GM18873 (cell line): ENCODE measurements at regions not wholly inside any gene's neighbourhood (a gene's known extent, or its start where the extent isn't known, plus 50 kb on each side); places are given as distances from the start of the nearest gene placed in this dataset.
"Not testable (repeated sequence)": the region's sequence is repeated elsewhere in the genome, so short reads cannot be mapped to it uniquely, and the experiment has no call there.

ENCODE experiments used
- ATAC-seq: cut with Tn5 transposase; IDR thresholded peaks from one replicate; pipeline ENCODE4 v1.9.1; 2021; ENCODE audit warnings: mild to moderate bottlenecking, moderate library complexity, moderate number of reproducible peaks; ENCODE audit not compliant: unreplicated experiment, low FRiP score

DNA sequence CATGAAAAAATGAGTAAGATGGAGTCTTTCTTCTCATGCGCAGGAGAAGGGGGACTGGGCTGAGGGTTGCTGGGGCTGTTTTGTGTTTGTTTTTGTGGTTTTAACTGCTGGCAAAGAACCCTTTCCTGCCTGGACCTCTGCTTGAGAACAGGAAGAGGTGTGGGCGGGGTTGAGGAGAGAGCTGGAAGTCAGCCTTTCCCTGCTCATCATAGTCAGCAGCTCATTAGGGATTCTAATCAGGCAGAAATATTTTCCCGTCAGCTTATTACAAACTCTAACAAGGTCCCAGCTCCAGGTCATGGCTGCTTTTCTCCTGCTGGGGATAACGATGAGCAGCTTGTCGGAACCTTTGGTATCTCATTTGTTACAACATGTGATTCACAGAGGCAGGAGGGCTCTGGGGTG, 185.0 kb upstream of the NRXN3 start:
- ATAC-seq = no peak

DNA sequence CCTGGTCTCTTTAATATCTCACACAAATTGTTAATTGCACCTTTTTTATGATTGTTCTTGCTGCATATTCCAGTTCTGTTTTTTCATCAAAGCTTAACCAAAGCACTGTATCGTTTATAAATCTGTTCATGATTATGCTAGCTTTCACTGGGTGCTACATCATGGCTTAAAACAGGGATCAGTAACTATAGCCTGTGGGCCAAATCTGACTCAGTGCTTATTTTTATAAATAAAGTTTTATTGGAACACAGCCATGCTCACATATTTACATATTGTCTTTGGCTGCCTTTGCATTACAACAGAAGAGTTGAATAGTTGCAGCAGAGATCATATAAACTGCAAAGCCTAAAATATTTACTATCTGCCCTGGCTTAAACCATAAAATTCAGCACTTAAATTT, 183.4 kb upstream of the NRXN3 start:
- ATAC-seq = no peak

DNA sequence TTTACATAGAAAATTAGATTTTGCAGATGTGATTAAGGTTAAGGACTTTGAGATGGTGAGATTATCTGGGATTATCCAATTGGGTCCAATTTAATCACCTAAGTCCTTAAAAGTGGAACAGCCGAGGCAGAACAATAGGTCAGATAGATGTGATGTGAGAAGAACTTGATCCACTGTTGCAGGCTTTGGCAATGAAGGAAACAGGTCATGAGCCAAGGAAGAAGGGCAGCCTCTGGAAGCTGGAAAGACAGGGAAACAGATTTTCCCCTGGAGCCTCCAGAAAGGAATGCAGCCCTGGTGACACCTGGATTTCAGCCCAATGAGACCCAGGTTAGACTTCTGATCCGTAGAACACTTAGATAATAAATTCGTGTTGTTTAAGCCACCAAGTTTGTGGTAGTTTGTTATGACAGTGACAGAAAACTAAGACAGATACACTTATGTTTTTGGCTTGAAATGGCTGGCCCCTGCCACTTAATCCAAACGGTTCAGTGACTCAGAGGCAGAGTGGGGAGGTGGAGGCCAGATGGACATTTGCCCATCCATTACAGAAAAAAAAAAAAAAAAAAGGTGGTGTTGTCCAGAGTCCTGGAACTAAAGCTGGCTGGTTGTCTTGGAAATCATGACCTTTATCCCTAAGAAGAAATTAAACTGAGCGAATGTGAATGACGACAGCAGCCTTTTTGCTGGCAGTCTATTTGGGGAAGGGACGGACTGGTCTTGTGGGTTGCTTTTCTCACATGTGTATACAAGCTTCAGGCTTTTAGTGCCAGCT, 181.9 kb upstream of the NRXN3 start:
- no peak for ATAC-seq

DNA sequence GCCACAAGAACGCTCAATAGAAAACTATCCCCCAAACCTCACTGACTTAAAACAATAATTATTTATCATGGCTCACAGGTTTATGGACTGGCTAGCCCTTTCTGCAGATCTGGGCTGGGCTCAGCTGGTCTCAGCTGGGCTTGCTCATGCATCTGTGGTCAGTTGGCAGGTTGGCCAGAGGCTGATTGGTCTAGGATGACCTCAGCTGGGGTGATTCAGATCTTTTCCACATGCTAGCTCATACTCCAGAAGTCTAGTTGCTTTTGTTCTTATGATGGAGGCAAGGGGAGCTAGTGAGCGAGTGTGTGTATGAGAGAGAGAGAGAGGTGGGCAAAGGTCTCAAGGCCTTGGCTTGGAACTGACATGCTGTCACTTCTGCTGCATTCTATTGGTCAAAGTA, 181.2 kb upstream of the NRXN3 start:
- ATAC-seq = no peak

DNA sequence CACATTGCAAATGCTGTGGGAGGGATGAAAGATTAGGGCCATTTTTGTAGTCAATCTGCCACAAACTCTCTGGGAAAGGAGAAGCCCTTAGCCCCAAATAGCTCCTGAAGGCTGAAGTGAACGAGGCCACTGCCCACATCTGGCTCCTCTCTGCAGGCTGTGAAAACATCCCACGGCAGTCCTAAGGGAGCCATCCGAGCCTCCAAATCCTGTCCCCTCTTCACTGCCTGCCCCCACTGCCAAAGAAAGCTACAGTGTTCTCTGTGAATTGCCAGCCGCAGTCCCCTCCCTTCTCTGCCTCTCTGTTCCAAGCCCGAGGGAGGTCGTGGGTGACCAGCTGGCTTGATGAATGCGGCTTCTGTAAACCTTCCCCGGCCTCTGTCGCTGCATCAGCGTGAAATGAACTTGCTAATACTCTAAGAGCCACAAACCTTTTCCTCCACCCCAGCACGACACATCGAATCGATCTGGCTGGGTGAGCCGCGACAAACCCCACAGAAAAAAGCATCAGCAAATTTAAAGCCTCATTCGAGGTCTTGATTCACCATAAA, 180.7 kb upstream of the NRXN3 start:
- no peak for ATAC-seq

DNA sequence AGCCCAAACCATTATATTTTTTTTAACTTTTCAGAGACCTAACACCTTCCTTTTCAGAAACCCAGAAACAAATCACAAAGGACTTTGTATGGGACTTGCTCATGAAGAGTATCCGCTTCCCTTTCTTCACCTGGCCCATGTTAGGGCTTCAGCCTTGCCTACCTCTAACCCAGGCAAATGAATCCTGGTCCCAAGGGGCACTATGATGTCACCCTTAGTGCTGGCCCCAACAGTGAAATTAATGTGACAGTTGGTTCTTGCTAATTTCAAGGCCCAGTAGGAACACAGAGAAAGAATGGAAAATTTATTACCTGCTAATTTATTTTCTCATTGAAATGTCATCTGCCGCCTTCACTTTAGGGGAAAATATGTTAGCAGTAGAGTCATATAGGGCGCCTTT, 179.8 kb upstream of the NRXN3 start:
- no peak for ATAC-seq

DNA sequence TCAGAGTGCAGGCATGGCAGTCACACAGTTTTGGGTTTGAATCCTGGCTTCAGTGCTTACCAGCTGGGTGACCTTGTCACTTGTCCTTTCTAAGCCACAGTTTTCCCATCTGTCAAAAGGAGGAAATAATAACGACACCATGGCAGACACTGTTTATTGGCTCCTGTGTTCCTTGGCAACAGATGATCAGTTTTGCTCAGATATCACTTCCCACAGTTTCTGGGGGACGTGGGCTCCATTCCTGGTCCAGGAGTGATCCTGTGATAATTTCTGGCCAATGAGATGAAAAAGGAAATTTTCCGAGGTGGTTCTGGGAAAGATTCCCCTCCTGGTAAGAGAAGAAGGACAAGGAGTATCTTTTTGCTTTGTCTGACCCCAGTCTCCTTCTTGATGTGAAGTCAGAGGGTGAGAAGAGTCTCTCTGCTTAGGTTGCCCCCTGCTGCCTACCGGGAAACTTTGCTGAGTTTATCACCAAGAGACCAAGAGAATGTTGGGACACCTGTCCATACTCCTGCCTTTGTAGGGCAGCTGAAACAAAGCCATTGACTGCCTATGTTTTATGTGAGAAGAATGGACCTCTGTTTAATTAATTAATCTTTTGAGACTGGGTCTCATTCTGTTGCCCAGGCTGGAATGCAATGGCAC, 178.9 kb upstream of the NRXN3 start:
- no peak for ATAC-seq

DNA sequence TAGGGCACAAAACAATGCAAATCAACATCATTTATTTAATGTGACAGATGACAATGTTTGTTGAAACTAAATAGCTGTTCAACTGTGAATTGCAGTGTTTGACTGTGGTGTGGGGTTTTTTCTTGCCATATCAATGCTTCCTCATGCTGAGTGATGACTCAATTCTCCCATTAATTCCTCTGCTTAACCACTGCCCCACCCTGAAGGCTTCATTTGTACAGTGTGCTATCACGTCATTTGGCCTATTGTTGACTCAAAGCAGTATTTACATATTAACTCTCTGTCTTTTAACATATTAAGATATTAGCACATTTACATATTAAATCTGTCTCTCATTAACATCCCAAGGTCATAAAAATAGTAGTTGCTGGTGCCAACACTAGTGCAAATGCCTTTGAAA, 164.8 kb upstream of the NRXN3 start:
- ATAC-seq = peak; percentile 69

DNA sequence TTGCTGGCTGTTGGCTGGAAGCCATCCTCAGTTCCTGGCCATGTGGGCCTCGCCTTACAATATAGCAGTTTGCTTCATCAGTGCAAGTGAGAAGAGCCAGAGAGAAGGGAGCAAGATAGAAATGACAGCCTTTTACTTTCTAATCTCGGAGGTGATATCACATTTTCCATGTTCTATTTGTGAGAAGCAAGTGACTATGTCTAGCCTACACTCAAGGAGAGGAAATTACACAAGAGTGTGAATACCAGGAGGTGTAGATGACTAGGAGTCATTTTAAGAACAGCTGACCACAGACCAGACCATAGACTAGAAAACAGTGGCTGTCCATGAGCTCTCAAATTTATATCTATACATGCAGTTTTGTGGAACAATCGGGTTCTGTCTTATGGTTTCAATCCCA, 163.0 kb upstream of the NRXN3 start:
- ATAC-seq = no peak

DNA sequence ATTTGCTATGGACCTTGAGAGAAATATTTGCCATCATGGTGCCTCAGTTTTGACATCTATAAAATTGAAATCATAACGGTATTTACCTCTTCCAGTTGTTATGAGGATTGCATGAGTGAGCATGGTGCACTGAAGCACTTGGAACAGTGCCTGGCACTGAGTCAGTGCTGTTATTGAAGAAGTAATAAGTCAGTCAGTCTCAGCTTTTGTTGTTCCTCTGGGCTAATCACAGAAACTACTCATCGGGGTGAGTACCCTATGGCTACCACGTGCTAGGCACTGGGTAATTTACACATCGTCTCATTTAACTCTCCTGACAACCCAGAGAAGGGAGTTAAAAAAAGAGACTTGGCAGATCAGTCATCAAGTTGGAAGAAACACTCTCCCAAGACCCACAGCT, 159.5 kb upstream of the NRXN3 start:
- no peak for ATAC-seq

DNA sequence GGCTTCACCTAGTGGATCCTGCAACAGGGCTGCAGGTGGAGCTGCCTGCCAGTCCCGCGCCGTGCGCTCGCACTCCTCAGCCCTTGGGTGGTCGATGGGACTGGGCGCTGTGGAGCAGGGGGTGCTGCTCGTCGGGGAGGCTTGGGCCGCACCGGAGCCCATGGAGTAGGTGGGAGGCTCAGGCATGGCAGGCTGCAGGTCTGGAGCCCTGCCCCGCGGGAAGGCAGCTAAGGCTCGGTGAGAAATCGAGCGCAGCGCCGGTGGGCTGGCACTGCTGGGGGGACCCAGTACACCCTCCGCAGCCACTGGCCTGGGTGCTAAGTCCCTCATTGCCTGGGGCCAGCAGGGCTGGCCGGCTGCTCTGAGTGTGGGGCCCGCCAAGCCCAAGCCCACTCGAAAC, 156.3 kb upstream of the NRXN3 start:
- not testable (repeated sequence) for ATAC-seq

DNA sequence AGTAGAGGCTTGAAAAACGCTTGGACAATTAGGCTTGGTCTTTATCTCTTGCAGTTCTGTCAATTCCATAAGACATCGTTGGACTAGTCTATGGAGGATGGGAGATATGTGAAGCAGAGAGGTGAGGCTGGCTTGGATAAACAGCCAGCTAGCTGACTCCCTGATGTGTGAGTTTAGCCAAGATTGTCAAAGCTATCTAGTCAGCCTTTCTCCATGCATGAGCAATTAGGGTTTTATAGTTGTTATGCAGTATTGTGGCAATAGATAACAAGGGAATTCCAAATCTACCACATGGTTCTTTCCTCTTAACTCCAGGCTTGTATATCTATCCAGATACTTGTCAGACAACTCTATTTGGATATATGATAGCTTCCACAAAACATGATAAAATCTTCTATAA, 153.6 kb upstream of the NRXN3 start:
- ATAC-seq = no peak

DNA sequence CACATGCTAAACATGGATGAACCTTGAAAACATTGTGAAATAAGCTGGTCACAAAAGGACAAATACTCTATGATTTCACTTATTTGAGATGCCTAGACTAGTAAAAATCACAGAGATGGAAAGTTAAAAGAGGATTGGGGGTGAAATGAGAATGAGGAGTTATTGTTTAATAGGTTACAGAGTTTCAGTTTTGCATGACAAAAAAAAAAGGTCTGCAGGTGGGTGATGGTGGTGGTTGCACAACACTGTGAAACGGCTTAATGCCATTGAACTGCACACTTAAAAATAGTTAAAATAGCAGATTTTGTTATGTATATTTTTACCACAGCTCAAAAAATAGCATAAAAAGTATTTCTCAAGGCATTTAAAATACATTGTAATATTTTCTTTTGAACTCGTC, 151.9 kb upstream of the NRXN3 start:
- ATAC-seq = no peak

DNA sequence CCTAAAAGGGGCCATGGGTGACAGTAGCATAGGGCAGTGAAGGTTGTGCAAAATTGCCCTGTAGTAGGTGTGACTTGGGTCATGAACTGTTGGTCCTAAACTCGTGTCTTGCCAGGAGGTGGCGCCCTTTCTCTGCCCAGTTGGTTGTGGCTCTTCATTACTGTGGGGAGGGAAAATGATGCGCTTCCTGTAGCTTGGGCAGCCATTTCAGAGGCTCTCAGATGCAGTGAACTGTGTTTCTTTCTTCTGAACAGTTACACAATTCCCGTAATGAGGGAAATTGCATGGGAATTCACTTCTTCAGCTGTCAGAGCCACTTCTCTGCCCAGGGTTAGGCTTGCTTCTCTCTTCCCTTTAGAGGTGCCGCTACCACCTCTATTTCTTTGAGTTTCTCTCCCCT, 148.1 kb upstream of the NRXN3 start:
- ATAC-seq = peak; percentile 74

DNA sequence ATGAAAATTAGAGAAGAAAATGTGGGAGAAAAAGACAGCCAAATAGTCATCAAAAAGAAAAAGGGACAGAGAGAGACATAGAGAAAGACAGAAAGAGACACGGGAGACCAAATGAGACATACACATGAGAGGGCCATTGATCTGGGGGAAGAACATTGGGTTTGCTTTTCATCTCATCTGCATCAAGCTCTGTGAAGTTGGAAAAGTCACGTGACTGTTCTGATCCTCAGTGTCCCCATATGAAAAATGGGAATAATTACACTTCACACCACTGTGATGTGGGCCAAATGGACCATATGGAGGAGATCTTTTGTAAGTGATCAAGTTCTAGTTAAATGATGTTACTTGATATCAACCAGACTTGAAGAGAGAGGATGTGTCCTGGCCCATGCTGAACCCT, 147.1 kb upstream of the NRXN3 start:
- ATAC-seq = no peak

DNA sequence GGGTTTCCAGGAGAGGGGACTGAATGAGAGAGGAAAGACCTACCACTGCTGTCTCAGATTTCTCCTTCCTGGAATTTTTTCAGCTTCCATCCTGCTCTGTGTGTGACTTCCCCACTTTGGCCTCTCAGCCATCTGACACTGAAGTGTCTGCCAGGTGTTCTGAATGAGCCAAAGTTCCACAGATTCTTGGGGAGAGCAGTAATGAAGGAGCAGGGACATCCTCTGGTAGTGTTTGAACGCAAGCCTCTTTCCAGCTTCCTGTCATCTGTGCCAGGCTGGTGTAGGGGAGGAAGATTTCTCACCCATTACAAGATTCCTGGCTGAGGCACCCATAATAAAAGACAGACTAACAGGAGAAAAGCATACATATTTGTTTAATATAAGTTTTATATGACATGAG, 141.7 kb upstream of the NRXN3 start:
- ATAC-seq = no peak

DNA sequence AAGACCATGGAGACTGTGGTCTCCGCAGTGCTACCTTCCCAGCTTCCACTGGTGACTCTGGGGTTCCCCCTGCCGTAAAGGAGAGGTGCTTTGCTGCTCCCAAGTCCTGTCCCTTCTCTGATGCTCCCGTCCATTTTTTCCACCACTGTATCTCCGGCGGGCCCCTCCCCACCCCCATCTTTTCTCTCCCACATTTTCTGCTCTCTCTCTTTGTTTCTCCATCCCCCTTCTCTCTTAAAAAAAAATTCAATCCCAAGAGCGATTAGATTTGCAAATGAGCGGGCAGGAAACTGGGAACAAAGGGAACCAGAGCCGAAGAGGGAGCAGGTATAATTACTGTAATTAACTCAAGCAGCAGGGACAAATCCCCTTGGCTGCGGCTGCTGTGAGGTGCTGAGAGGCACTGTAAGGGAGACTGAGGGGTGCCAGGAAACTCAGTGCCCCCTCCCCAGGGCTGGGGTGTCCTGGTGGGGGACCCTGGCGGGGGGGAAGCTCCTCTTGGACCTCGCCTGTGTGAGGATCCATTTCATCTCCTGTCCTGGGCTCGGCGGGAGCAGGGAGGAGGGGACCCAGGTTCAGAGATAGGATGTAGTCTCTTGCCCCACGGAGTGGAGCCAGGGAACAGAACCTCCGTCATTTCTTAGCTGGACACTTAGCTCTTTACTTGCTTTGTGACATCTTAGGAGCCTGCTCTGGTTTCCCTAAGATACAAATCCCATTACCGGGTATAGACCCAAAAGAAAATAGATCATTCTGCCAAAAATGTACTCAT, 140.4 kb upstream of the NRXN3 start:
- ATAC-seq = no peak

DNA sequence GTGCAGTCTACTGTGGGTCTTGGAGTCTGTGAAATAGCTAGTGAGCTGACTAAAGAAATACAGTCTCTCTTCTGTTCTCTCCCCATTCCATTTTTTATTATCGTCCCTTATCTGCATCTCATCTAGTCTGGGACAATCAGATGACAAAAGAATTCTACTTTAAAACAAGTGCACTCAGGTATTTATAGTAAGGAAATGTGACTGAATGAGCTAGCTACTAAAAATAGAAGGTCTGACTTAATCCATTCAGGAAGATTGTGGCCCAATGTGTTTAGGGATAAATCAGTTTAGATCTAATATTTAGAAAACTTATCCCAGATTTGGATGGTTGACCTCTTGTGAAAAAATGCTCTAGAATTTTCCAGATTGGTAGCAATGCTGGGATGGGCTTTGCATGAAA, 126.8 kb upstream of the NRXN3 start:
- ATAC-seq = no peak

DNA sequence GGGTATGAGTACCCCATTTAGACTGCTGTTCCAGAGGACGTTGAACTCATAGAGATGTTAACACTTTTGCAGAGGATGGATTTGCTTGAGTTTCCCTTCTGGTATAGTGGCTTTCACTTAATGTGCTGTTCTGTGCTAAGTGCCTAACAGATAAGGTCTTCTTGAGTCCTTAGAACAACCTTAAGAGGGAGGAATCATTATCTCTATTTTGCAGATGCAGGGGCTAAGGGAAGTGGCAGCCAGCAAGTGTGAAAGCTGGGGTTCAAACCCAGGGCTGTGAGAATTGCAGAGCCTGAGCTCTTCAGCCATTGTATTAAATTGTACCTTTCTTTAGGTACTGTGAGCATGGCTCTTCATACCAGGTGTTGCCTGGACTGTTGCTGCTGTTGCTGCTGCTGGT, 122.1 kb upstream of the NRXN3 start:
- ATAC-seq = no peak

DNA sequence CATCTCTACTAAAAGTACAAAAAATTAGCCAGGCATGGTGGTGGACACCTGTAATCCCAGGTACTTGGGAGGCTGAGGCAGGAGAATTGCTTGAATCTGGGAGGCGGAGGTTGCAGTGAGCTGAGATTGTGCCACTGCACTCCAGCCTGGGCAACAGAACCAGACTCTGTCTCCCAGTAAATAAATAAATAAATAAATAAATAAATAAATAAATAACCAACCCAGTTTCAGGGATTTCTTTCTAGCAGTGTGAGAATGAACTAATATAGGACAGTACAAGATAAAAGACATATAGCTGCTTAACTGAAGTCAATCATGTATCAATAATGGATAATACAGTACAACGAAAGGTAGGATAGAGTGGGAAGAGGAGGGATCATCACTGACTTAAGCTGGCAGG, 113.3 kb upstream of the NRXN3 start:
- ATAC-seq = not testable (repeated sequence)

DNA sequence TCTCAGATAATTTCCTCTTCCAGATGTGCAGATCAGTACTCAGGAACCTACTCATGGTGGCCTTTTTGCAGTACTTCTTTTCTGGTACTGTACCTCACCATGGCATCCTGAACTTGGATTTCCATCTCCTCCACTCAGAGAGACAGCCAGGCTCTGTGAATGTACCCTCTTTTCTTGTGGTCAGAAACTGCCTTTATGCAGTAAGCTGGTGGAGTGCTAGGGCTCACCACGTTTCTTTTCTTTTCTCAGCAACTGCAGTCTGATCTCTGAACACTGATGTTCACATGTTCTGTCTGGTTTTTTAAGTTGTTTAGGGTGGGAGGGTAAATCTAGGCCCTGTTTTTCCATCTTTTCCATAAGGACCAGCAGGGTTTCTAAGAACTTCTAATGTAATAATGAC, 99.8 kb upstream of the NRXN3 start:
- ATAC-seq = no peak
